ENCODE measurements at regions not wholly inside any gene's neighbourhood (a gene's known extent, or its start where the extent isn't known, plus 50 kb on each side); places are given as distances from the start of the nearest gene placed in this dataset.

DNA sequence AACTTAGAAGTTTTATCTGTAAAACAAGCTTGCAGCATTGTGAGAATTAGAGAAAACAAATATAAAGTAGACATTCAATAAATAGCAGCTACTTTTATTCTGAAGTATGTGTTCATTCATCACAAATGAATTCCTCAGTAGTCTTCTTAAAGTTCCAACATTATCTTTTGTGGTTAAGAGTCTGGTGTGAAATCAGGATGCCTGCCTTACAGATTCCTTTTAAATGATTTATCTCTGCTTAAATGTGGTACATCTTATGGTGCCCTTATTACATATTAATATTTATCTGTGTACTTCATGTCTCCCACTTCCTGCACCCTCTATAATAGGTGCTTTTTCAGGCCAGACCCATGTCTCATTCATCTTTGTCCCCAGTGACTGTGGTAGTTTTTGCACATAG lies 595.0 kb downstream of the STK39 start:
- TF ChIP-seq, protein P1, sequence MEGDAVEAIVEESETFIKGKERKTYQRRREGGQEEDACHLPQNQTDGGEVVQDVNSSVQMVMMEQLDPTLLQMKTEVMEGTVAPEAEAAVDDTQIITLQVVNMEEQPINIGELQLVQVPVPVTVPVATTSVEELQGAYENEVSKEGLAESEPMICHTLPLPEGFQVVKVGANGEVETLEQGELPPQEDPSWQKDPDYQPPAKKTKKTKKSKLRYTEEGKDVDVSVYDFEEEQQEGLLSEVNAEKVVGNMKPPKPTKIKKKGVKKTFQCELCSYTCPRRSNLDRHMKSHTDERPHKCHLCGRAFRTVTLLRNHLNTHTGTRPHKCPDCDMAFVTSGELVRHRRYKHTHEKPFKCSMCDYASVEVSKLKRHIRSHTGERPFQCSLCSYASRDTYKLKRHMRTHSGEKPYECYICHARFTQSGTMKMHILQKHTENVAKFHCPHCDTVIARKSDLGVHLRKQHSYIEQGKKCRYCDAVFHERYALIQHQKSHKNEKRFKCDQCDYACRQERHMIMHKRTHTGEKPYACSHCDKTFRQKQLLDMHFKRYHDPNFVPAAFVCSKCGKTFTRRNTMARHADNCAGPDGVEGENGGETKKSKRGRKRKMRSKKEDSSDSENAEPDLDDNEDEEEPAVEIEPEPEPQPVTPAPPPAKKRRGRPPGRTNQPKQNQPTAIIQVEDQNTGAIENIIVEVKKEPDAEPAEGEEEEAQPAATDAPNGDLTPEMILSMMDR (IDR thresholded peaks at IDR 0.05) = no peak
- TF ChIP-seq POLR2A (IDR thresholded peaks at IDR 0.05) = no peak
